ENCODE measurements at regions not wholly inside any gene's neighbourhood (a gene's known extent, or its start where the extent isn't known, plus 50 kb on each side); places are given as distances from the start of the nearest gene placed in this dataset.
"Not testable (repeated sequence)": the region's sequence is repeated elsewhere in the genome, so short reads cannot be mapped to it uniquely, and the experiment has no call there.

DNA sequence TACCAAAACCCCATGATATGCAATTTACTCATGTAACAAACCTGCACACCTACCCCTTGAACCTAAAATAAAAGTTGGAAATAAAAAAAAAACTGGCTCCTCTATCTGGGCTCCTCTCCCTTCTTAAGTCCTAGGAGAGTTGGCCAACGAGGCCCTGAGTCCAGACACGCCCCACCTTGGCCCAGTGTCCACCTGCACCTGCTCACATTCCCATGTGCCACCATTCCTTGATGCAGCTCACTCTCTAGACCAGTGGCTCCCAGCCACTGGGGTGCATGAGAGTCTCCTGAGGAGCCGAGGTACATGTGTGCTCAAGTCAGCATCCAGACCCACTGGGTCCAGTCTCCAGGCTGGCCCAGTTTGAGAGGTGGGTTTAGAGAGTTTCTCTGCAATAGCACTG is 157.4 kb downstream of the BCL2L11 start:
- TF ChIP-seq, protein P1, sequence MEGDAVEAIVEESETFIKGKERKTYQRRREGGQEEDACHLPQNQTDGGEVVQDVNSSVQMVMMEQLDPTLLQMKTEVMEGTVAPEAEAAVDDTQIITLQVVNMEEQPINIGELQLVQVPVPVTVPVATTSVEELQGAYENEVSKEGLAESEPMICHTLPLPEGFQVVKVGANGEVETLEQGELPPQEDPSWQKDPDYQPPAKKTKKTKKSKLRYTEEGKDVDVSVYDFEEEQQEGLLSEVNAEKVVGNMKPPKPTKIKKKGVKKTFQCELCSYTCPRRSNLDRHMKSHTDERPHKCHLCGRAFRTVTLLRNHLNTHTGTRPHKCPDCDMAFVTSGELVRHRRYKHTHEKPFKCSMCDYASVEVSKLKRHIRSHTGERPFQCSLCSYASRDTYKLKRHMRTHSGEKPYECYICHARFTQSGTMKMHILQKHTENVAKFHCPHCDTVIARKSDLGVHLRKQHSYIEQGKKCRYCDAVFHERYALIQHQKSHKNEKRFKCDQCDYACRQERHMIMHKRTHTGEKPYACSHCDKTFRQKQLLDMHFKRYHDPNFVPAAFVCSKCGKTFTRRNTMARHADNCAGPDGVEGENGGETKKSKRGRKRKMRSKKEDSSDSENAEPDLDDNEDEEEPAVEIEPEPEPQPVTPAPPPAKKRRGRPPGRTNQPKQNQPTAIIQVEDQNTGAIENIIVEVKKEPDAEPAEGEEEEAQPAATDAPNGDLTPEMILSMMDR (IDR thresholded peaks at IDR 0.05; ENCODE audit: borderline replicate concordance, extremely low read depth, low read length, poor library complexity, severe bottlenecking), result not testable (repeated sequence)
- not testable (repeated sequence) for TF ChIP-seq EZH2 (IDR thresholded peaks at IDR 0.05; ENCODE audit: borderline replicate concordance, low read depth, low read length, severe bottlenecking)
